DND-41 (cell line): ENCODE measurements at regions not wholly inside any gene's neighbourhood (a gene's known extent, or its start where the extent isn't known, plus 50 kb on each side); places are given as distances from the start of the nearest gene placed in this dataset.

ENCODE experiments used
- ATAC-seq: fragments of 200-7000 bp; cut with Tn5 transposase; 3 replicates; pipeline ENCODE4 v1.9.1; 2021; ENCODE audit warnings: low read depth; ENCODE audit not compliant: insufficient read depth
- DNase-seq: peaks from one replicate; pipeline ENCODE4 v3.0.0-alpha.2; 2020
- H2AFZ ChIP-seq: 2 replicates; pipeline ENCODE4 v1.6.0; 2012; ENCODE audit warnings: low read depth, low read length
- H3K27ac ChIP-seq: 2 replicates; pipeline ENCODE4 v1.5.1; 2012; ENCODE audit warnings: low read length, inconsistent platforms
- H3K27me3 ChIP-seq: fragments of 200-600 bp; sonication (generic); 2 replicates; pipeline ENCODE4 v1.6.0; 2012; ENCODE audit warnings: low read length, mild to moderate bottlenecking, inconsistent platforms; ENCODE audit not compliant: insufficient read depth, poor library complexity
- H3K36me3 ChIP-seq: 2 replicates; pipeline ENCODE4 v1.5.1; 2012; ENCODE audit warnings: low read length, inconsistent platforms; ENCODE audit not compliant: insufficient read depth
- H3K4me1 ChIP-seq: 2 replicates; pipeline ENCODE4 v1.5.1; 2012; ENCODE audit warnings: mild to moderate bottlenecking, low read length; ENCODE audit not compliant: insufficient read depth
- H3K4me2 ChIP-seq: 2 replicates; pipeline ENCODE4 v1.6.0; 2012; ENCODE audit warnings: mild to moderate bottlenecking, moderate library complexity, low read length, inconsistent platforms; ENCODE audit not compliant: insufficient read depth
- H3K4me3 ChIP-seq, 2 experiments: fragments of 200-600 bp in 1 of 2; shearing (Covaris generic) in 1 of 2; 2 replicates each; pipeline ENCODE4 v1.5.1; 2012 to 2016; ENCODE audit warnings: inconsistent platforms in 2 of 2, low read length in 2 of 2, mild to moderate bottlenecking in 2 of 2, low read depth in 1 of 2, moderate library complexity in 1 of 2
- H3K79me2 ChIP-seq: 2 replicates; pipeline ENCODE4 v1.6.0; 2012; ENCODE audit warnings: low read length, inconsistent platforms; ENCODE audit not compliant: insufficient read depth
- H3K9ac ChIP-seq: 2 replicates; pipeline ENCODE4 v1.6.0; 2012; ENCODE audit warnings: low read depth, mild to moderate bottlenecking, inconsistent platforms, low read length, moderate library complexity
- H3K9me3 ChIP-seq: 2 replicates; pipeline ENCODE4 v1.5.1; 2012; ENCODE audit warnings: low read length, moderate library complexity, mild to moderate bottlenecking, inconsistent platforms; ENCODE audit not compliant: insufficient read depth, severe bottlenecking
- H4K20me1 ChIP-seq: 2 replicates; pipeline ENCODE4 v1.6.0; 2012; ENCODE audit warnings: low read length; ENCODE audit not compliant: insufficient read depth
- CTCF ChIP-seq: IDR thresholded peaks from 2 replicates; pipeline ENCODE4 v1.5.1; 2012; ENCODE audit warnings: borderline replicate concordance, low read length, moderate library complexity, mild to moderate bottlenecking; ENCODE audit not compliant: poor library complexity, severe bottlenecking; ENCODE audit errors: extremely low read depth
- EZH2 ChIP-seq: IDR thresholded peaks from 3 replicates; pipeline ENCODE4 v1.6.1; 2012; ENCODE audit warnings: borderline replicate concordance, low read depth, mild to moderate bottlenecking, moderate library complexity, low read length, inconsistent platforms; ENCODE audit not compliant: severe bottlenecking

- no peak for DNase-seq
- no peaks in the 10 kb centered on the region for H3K36me3 ChIP-seq
- no peaks in the 10 kb centered on the region for H4K20me1 ChIP-seq
- H3K4me2 ChIP-seq, result no peak overlapping the region
- H3K4me1 ChIP-seq, result no peaks in the 10 kb centered on the region
- no peak overlapping the region for H3K27ac ChIP-seq
- H3K9ac ChIP-seq, result no peak overlapping the region
- no peaks in the 10 kb centered on the region for H3K9me3 ChIP-seq
- no peak overlapping the region for H2AFZ ChIP-seq
- TF ChIP-seq CTCF (no peak), EZH2 (no peak)
- H3K79me2 ChIP-seq, result no peaks in the 10 kb centered on the region
- no peaks in the 10 kb centered on the region for H3K27me3 ChIP-seq
- ATAC-seq, result no peak
- no peak overlapping the region for H3K4me3 ChIP-seq
Observed at GRCh38 chr12:127941332-127941731, 325.6 kb upstream of the TMEM132C start.

GRCh38 chr12:127942981-127943380 lies 324.0 kb upstream of the TMEM132C start:
- Histone ChIP-seq H3K79me2 (no peaks in the 10 kb centered on the region), H3K4me1 (no peaks in the 10 kb centered on the region), H3K4me2 (no peak overlapping the region), H3K9me3 (peaks cover 3% of the 10 kb centered on the region), H3K27me3 (no peaks in the 10 kb centered on the region), H3K27ac (no peak overlapping the region), H3K4me3 (no peak overlapping the region), H3K36me3 (no peaks in the 10 kb centered on the region), H3K9ac (no peak overlapping the region), H4K20me1 (no peaks in the 10 kb centered on the region), H2AFZ (no peak overlapping the region)
- no peak for TF ChIP-seq CTCF
- no peak for TF ChIP-seq EZH2
- DNase-seq (no peak), ATAC-seq (no peak)

DNA sequence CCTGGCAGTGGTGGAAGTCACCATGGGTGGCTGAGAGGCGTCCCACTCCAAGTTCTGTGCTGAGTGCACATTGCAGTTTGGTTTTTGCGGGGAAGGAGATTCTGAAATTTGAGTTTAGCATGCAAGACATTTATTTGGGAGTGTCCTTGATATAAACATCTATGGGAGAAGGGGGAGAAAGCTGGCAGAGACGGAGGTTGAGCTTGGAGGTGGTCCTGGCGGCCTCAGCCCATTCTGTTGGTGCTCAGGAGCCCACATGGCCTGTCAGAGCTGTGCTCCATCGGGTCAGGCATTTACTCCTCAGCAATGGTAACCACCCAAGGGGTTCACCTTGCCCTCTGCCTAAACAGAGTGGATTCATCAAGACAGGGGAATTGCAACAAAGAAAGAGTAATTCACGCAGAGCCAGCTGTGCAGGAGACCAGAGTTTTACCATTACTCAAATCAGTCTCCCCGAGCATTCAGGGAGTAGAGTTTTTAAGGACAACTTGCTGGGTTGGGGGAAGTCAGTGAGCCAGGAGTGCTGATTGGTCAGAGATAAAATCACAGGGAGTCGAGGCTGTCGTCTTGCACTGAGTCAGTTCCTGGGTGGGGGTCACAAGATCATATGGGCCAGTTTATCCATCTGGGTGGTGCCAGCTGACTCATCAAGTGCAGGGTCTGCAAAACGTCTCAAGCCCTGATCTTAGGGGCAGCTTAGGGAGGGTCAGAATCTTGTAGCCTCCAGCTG lies 323.3 kb upstream of the TMEM132C start:
- TF ChIP-seq CTCF (no peak), EZH2 (no peak)
- H3K4me2 ChIP-seq, result no peak overlapping the region
- H3K27ac ChIP-seq, result no peak overlapping the region
- H4K20me1 ChIP-seq, result no peaks in the 10 kb centered on the region
- H3K36me3 ChIP-seq, result no peaks in the 10 kb centered on the region
- H3K27me3 ChIP-seq, result no peaks in the 10 kb centered on the region
- H3K4me1 ChIP-seq, result no peaks in the 10 kb centered on the region
- no peak overlapping the region for H3K9ac ChIP-seq
- no peak for DNase-seq
- ATAC-seq, result no peak
- peaks cover 3% of the 10 kb centered on the region for H3K9me3 ChIP-seq
- no peak overlapping the region for H3K4me3 ChIP-seq
- H3K79me2 ChIP-seq, result no peaks in the 10 kb centered on the region
- H2AFZ ChIP-seq, result no peak overlapping the region

GRCh38 chr12:127944211-127944899 lies 322.6 kb upstream of the TMEM132C start:
- H3K9me3 ChIP-seq, result peaks cover 3% of the 10 kb centered on the region
- no peaks in the 10 kb centered on the region for H3K27me3 ChIP-seq
- H3K27ac ChIP-seq, result no peak overlapping the region

More at GRCh38 chr12:127944211-127944899, 322.6 kb upstream of the TMEM132C start:
- Histone ChIP-seq H3K9ac (no peak overlapping the region), H3K4me1 (no peaks in the 10 kb centered on the region), H2AFZ (no peak overlapping the region), H3K4me2 (no peak overlapping the region), H3K4me3 (no peak overlapping the region), H3K79me2 (no peaks in the 10 kb centered on the region), H4K20me1 (no peaks in the 10 kb centered on the region), H3K36me3 (no peaks in the 10 kb centered on the region)
- TF ChIP-seq EZH2 (no peak), CTCF (no peak)
- DNase-seq (no peak), ATAC-seq (no peak)
